ENCODE measurements at regions not wholly inside any gene's neighbourhood (a gene's known extent, or its start where the extent isn't known, plus 50 kb on each side); places are given as distances from the start of the nearest gene placed in this dataset.
"Not testable (repeated sequence)": the region's sequence is repeated elsewhere in the genome, so short reads cannot be mapped to it uniquely, and the experiment has no call there.

DNA sequence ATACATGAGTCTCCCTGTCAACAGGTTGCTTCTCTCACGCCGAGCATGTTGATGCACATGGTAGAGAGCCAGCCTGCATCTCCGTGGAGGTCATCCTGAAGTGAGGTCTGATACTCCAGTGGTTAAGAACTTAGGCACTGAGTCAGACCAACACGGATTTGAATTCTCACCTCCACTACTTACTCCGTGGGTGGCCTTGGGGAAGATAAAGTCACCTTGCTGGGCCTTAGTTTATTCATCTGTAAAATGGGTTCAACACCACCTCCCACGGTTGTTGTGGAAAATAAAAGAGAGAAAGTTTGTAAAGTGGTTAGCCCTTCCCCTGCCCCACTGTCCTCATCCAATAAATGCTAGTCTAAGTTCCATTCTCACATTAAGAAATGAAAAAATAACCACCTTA is 408.9 kb downstream of the MED13L start:
- H3K4me1 Mint-ChIP-seq = no peaks in the 10 kb centered on the region
- no peaks in the 10 kb centered on the region for H3K27me3 Mint-ChIP-seq

GRCh38 chr12:115867854-115868253 is 409.6 kb downstream of the MED13L start:
- H3K4me3 Mint-ChIP-seq = no peak overlapping the region
- no peaks in the 10 kb centered on the region for H3K4me1 Mint-ChIP-seq
- peaks cover under 1% of the 10 kb centered on the region for H3K27me3 Mint-ChIP-seq
- peaks cover 4% of the 10 kb centered on the region for H3K27me3 ChIP-seq (ENCODE audit: control insufficient read depth, insufficient read depth, low read length)
- DNase-seq (no peak), ATAC-seq (ENCODE audit: low read depth in 2 of 2) (no peak)
- H3K27ac Mint-ChIP-seq = no peak overlapping the region
- H3K36me3 Mint-ChIP-seq = no peaks in the 10 kb centered on the region
- H3K4me3 ChIP-seq (ENCODE audit: low read depth, low read length) = no peak overlapping the region
- no peaks in the 10 kb centered on the region for H3K9me3 Mint-ChIP-seq
- no peak overlapping the region for H3K27ac ChIP-seq (ENCODE audit: insufficient read depth, low read length, poor library complexity, severe bottlenecking)
- H3K9me3 ChIP-seq (ENCODE audit: control insufficient read depth in 2 of 2, low read length in 2 of 2) = no peaks in the 10 kb centered on the region
- no peaks in the 10 kb centered on the region for H3K36me3 ChIP-seq (ENCODE audit: control insufficient read depth, insufficient read depth, low read length)
- no peaks in the 10 kb centered on the region for H3K4me1 ChIP-seq (ENCODE audit: control insufficient read depth, insufficient read depth, low read length, poor library complexity, severe bottlenecking)

More for the DNA sequence above, 408.9 kb downstream of the MED13L start:
- no peak overlapping the region for H3K4me3 Mint-ChIP-seq
- Histone ChIP-seq H3K36me3 (ENCODE audit: control insufficient read depth, insufficient read depth, low read length) (no peaks in the 10 kb centered on the region), H3K27ac (ENCODE audit: insufficient read depth, low read length, poor library complexity, severe bottlenecking) (no peak overlapping the region), H3K4me3 (ENCODE audit: low read depth, low read length) (no peak overlapping the region), H3K27me3 (ENCODE audit: control insufficient read depth, insufficient read depth, low read length) (peaks cover 4% of the 10 kb centered on the region), H3K9me3 (ENCODE audit: control insufficient read depth in 2 of 2, low read length in 2 of 2) (no peaks in the 10 kb centered on the region), H3K4me1 (ENCODE audit: control insufficient read depth, insufficient read depth, low read length, poor library complexity, severe bottlenecking) (no peaks in the 10 kb centered on the region)
- ATAC-seq (ENCODE audit: low read depth in 2 of 2) (no peak), DNase-seq (no peak)
- H3K36me3 Mint-ChIP-seq = no peaks in the 10 kb centered on the region
- H3K9me3 Mint-ChIP-seq = no peaks in the 10 kb centered on the region
- no peak overlapping the region for H3K27ac Mint-ChIP-seq

GRCh38 chr12:115866909-115867525 is 410.5 kb downstream of the MED13L start:
- H3K27ac Mint-ChIP-seq = no peak overlapping the region
- Histone ChIP-seq H3K27me3 (ENCODE audit: control insufficient read depth, insufficient read depth, low read length) (no peaks in the 10 kb centered on the region), H3K4me3 (ENCODE audit: low read depth, low read length) (no peak overlapping the region), H3K4me1 (ENCODE audit: control insufficient read depth, insufficient read depth, low read length, poor library complexity, severe bottlenecking) (no peaks in the 10 kb centered on the region), H3K36me3 (ENCODE audit: control insufficient read depth, insufficient read depth, low read length) (no peaks in the 10 kb centered on the region), H3K27ac (ENCODE audit: insufficient read depth, low read length, poor library complexity, severe bottlenecking) (no peak overlapping the region), H3K9me3 (ENCODE audit: control insufficient read depth in 2 of 2, low read length in 2 of 2) (no peaks in the 10 kb centered on the region)
- no peaks in the 10 kb centered on the region for H3K4me1 Mint-ChIP-seq
- DNase-seq = no peak
- peaks cover 4% of the 10 kb centered on the region for H3K27me3 Mint-ChIP-seq
- ATAC-seq (ENCODE audit: low read depth in 2 of 2) = no peak
- H3K4me3 Mint-ChIP-seq = no peak overlapping the region
- H3K36me3 Mint-ChIP-seq = no peaks in the 10 kb centered on the region
- H3K9me3 Mint-ChIP-seq = no peaks in the 10 kb centered on the region

DNA sequence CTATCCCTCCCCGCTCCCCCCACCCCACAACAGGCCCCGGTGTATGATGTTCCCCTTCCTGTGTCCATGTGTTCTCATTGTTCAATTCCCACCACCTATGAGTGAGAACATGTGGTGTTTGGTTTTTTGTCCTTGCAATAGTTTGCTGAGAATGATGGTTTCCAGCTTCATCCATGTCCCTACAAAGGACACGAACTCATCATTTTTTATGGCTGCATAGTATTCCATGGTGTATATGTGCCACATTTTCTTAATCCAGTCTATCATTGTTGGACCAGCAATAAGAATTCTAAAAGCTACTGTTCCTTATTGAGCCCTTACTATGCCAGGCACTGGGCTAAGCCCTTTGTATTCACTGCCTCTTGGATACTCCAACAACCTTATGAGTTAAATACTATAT is 411.2 kb downstream of the MED13L start:
- not testable (repeated sequence) for H3K27ac Mint-ChIP-seq; ATAC-seq (ENCODE audit: low read depth in 2 of 2); H3K27ac ChIP-seq (ENCODE audit: insufficient read depth, low read length, poor library complexity, severe bottlenecking); H3K27me3 Mint-ChIP-seq; DNase-seq; H3K36me3 ChIP-seq (ENCODE audit: control insufficient read depth, insufficient read depth, low read length); H3K9me3 Mint-ChIP-seq; H3K4me1 ChIP-seq (ENCODE audit: control insufficient read depth, insufficient read depth, low read length, poor library complexity, severe bottlenecking); H3K4me3 ChIP-seq (ENCODE audit: low read depth, low read length); H3K4me1 Mint-ChIP-seq; H3K9me3 ChIP-seq (ENCODE audit: control insufficient read depth in 2 of 2, low read length in 2 of 2); H3K27me3 ChIP-seq (ENCODE audit: control insufficient read depth, insufficient read depth, low read length); H3K4me3 Mint-ChIP-seq; H3K36me3 Mint-ChIP-seq

DNA sequence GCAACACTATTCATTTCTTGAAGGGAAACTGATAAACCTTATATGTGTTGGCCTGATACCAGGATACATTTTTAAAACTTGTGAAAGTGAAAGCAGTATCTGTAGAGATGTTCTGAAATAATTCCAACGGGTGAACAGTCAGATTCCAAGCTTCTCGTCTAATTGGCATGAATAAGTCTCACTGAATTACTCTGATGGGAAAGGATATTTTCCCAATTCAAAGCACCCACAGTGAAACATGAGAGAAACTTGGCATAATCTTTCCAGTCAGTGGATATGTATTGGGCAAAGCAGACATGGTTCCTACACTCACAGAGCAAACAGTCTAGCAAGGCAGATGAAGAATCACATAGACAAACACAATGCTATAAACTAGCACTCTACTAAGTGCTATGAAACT is 413.1 kb downstream of the MED13L start:
- H3K36me3 Mint-ChIP-seq = no peaks in the 10 kb centered on the region
- H3K9me3 ChIP-seq (ENCODE audit: control insufficient read depth in 2 of 2, low read length in 2 of 2) = no peaks in the 10 kb centered on the region
- no peaks in the 10 kb centered on the region for H3K4me1 Mint-ChIP-seq
- no peak overlapping the region for H3K27ac Mint-ChIP-seq
- DNase-seq (no peak), ATAC-seq (ENCODE audit: low read depth in 2 of 2) (no peak)
- H3K27me3 ChIP-seq (ENCODE audit: control insufficient read depth, insufficient read depth, low read length) = no peaks in the 10 kb centered on the region
- no peaks in the 10 kb centered on the region for H3K36me3 ChIP-seq (ENCODE audit: control insufficient read depth, insufficient read depth, low read length)
- no peak overlapping the region for H3K4me3 ChIP-seq (ENCODE audit: low read depth, low read length)
- no peaks in the 10 kb centered on the region for H3K9me3 Mint-ChIP-seq
- H3K4me1 ChIP-seq (ENCODE audit: control insufficient read depth, insufficient read depth, low read length, poor library complexity, severe bottlenecking) = no peaks in the 10 kb centered on the region
- peaks cover 4% of the 10 kb centered on the region for H3K27me3 Mint-ChIP-seq
- no peak overlapping the region for H3K27ac ChIP-seq (ENCODE audit: insufficient read depth, low read length, poor library complexity, severe bottlenecking)
- no peak overlapping the region for H3K4me3 Mint-ChIP-seq

GRCh38 chr12:115860619-115861018 is 416.9 kb downstream of the MED13L start:
- Histone ChIP-seq H3K27ac (ENCODE audit: insufficient read depth, low read length, poor library complexity, severe bottlenecking) (no peak overlapping the region), H3K9me3 (ENCODE audit: control insufficient read depth in 2 of 2, low read length in 2 of 2) (no peaks in the 10 kb centered on the region), H3K4me3 (ENCODE audit: low read depth, low read length) (no peak overlapping the region), H3K36me3 (ENCODE audit: control insufficient read depth, insufficient read depth, low read length) (no peaks in the 10 kb centered on the region), H3K4me1 (ENCODE audit: control insufficient read depth, insufficient read depth, low read length, poor library complexity, severe bottlenecking) (no peaks in the 10 kb centered on the region), H3K27me3 (ENCODE audit: control insufficient read depth, insufficient read depth, low read length) (no peaks in the 10 kb centered on the region)
- no peaks in the 10 kb centered on the region for H3K9me3 Mint-ChIP-seq
- H3K4me3 Mint-ChIP-seq = no peak overlapping the region
- no peaks in the 10 kb centered on the region for H3K36me3 Mint-ChIP-seq
- ATAC-seq (ENCODE audit: low read depth in 2 of 2) (no peak), DNase-seq (no peak)
- H3K27ac Mint-ChIP-seq = no peak overlapping the region
- H3K4me1 Mint-ChIP-seq = no peaks in the 10 kb centered on the region
- H3K27me3 Mint-ChIP-seq = peaks cover 4% of the 10 kb centered on the region

DNA sequence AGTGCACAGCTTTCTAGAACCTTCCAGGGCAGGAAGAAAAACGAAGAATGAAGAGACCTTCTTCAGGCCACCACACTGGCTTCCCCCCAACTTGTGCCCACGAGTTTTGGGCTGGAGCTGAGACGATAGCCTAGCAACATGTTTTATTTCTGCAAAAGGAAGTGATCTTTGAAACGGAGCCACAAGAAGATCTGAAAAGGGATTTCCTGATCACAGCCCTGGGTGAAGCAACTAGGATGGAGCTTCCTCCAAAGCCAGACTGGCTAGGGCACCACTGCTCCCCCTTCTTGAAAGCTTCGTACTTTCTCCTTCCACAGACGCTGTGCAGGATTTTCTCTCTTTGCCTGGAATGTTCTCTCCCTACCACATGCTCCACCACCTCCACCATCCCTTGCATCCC is 418.3 kb downstream of the MED13L start:
- no peak overlapping the region for H3K4me3 ChIP-seq (ENCODE audit: low read depth, low read length)
- DNase-seq (no peak), ATAC-seq (ENCODE audit: low read depth in 2 of 2) (no peak)
- Mint-ChIP-seq H3K4me3 (no peak overlapping the region), H3K27me3 (peaks cover 4% of the 10 kb centered on the region), H3K4me1 (no peaks in the 10 kb centered on the region), H3K9me3 (no peaks in the 10 kb centered on the region), H3K27ac (no peak overlapping the region), H3K36me3 (no peaks in the 10 kb centered on the region)
- H3K27me3 ChIP-seq (ENCODE audit: control insufficient read depth, insufficient read depth, low read length) = no peaks in the 10 kb centered on the region
- H3K27ac ChIP-seq (ENCODE audit: insufficient read depth, low read length, poor library complexity, severe bottlenecking) = no peak overlapping the region
- H3K4me1 ChIP-seq (ENCODE audit: control insufficient read depth, insufficient read depth, low read length, poor library complexity, severe bottlenecking) = no peaks in the 10 kb centered on the region
- no peaks in the 10 kb centered on the region for H3K9me3 ChIP-seq (ENCODE audit: control insufficient read depth in 2 of 2, low read length in 2 of 2)
- H3K36me3 ChIP-seq (ENCODE audit: control insufficient read depth, insufficient read depth, low read length) = no peaks in the 10 kb centered on the region

DNA sequence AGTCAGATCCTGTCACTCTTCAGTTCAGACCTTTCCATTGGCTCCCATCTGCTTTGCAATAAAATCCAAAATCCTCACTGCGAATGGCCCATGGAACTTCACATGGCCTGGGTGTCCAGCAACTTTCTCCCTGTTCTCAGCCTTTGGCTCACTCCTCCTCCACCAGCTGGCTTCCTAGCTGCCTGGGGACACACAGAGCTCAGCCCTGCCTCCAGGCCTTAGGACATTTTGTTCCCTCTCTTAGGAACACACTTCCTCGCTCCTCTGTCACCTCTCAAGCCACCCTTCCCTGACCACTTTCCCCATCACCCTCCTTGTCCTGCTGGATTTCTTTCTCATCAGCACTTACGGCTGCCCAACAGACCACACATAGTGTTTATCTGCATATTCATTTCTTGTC is 419.6 kb downstream of the MED13L start:
- no peaks in the 10 kb centered on the region for H3K4me1 Mint-ChIP-seq

More for the DNA sequence above, 419.6 kb downstream of the MED13L start:
- ATAC-seq (ENCODE audit: low read depth in 2 of 2) (no peak), DNase-seq (no peak)
- Histone ChIP-seq H3K9me3 (ENCODE audit: control insufficient read depth in 2 of 2, low read length in 2 of 2) (no peaks in the 10 kb centered on the region), H3K4me3 (ENCODE audit: low read depth, low read length) (no peak overlapping the region), H3K27ac (ENCODE audit: insufficient read depth, low read length, poor library complexity, severe bottlenecking) (no peak overlapping the region), H3K36me3 (ENCODE audit: control insufficient read depth, insufficient read depth, low read length) (no peaks in the 10 kb centered on the region), H3K4me1 (ENCODE audit: control insufficient read depth, insufficient read depth, low read length, poor library complexity, severe bottlenecking) (no peaks in the 10 kb centered on the region), H3K27me3 (ENCODE audit: control insufficient read depth, insufficient read depth, low read length) (no peaks in the 10 kb centered on the region)
- H3K27ac Mint-ChIP-seq = peak overlapping the region in 1 of 3 donors; percentile 3
- no peaks in the 10 kb centered on the region for H3K36me3 Mint-ChIP-seq
- no peak overlapping the region for H3K4me3 Mint-ChIP-seq
- H3K9me3 Mint-ChIP-seq = no peaks in the 10 kb centered on the region
- H3K27me3 Mint-ChIP-seq = peaks cover 8% of the 10 kb centered on the region
